CD8-positive, alpha-beta memory T cell (primary cell): ENCODE measurements at regions not wholly inside any gene's neighbourhood (a gene's known extent, or its start where the extent isn't known, plus 50 kb on each side); places are given as distances from the start of the nearest gene placed in this dataset.
A peak's percentile ranks its signal among the peaks of the same experiment; 100 is the strongest.
"Not testable (repeated sequence)": the region's sequence is repeated elsewhere in the genome, so short reads cannot be mapped to it uniquely, and the experiment has no call there.

Experiments used
- CTCF ChIA-PET: fragments of 350-600 bp; sonication (Branson Sonifier 250); formaldehyde crosslinking; loops from one replicate; lab custom pipeline; 2021; ENCODE audit warnings: antibody characterized with exemption; lab: Charles Lee
- POLR2A ChIA-PET: fragments of 350-600 bp; sonication (Branson Sonifier 250); formaldehyde crosslinking; loops from one replicate; lab custom pipeline; 2021; ENCODE audit warnings: antibody characterized with exemption; lab: Charles Lee
- DNase-seq, 5 donors: peaks; one replicate each; pipeline versions ENCODE4 v3.0.0 to v3.0.0-alpha.2; 2020 to 2022; ENCODE audit warnings: mixed read lengths in 1 of 5
- H3K27ac ChIP-seq: one replicate; pipeline ENCODE4 v1.7.0; 2013; ENCODE audit warnings: low read depth, mild to moderate bottlenecking, low read length, moderate library complexity
- H3K27me3 ChIP-seq: 2 replicates; pipeline ENCODE4 v1.7.0; 2013; ENCODE audit warnings: low read length, mild to moderate bottlenecking; ENCODE audit not compliant: insufficient read depth, poor library complexity, severe bottlenecking
- H3K36me3 ChIP-seq: 2 replicates; pipeline ENCODE4 v1.7.0; 2013; ENCODE audit warnings: mild to moderate bottlenecking, low read length, moderate library complexity; ENCODE audit not compliant: insufficient read depth
- H3K4me1 ChIP-seq: 2 replicates; pipeline ENCODE4 v1.7.0; 2013; ENCODE audit warnings: mild to moderate bottlenecking, low read length, moderate library complexity; ENCODE audit not compliant: insufficient read depth
- H3K4me3 ChIP-seq: 2 replicates; pipeline ENCODE4 v1.7.0; 2013; ENCODE audit warnings: mild to moderate bottlenecking, low read length
- H3K9me3 ChIP-seq: 2 replicates; pipeline ENCODE4 v1.7.0; 2013; ENCODE audit warnings: mild to moderate bottlenecking, low read length
- H3K27ac Mint-ChIP-seq, 8 donors: one replicate each; pipeline ENCODE4 v1.8.0; 2020 to 2021; ENCODE audit warnings: mixed read lengths in 8 of 8, mild to moderate bottlenecking in 6 of 8, inconsistent platforms in 3 of 8, moderate library complexity in 3 of 8
- H3K27me3 Mint-ChIP-seq, 2 donors: one replicate each; pipeline ENCODE4 v1.8.0; 2020 to 2021; ENCODE audit warnings: mixed read lengths in 2 of 2, mild to moderate bottlenecking in 1 of 2, moderate library complexity in 1 of 2
- H3K36me3 Mint-ChIP-seq, 3 donors: one replicate each; pipeline ENCODE4 v1.8.0; 2020 to 2021; ENCODE audit warnings: mixed read lengths in 3 of 3, inconsistent platforms in 1 of 3, mild to moderate bottlenecking in 1 of 3
- H3K4me1 Mint-ChIP-seq, 3 donors: one replicate each; pipeline ENCODE4 v1.8.0; 2020 to 2021; ENCODE audit warnings: mixed read lengths in 3 of 3, inconsistent platforms in 1 of 3, mild to moderate bottlenecking in 1 of 3
- H3K4me3 Mint-ChIP-seq, 7 donors: one replicate each; pipeline ENCODE4 v1.8.0; 2020 to 2021; ENCODE audit warnings: mixed read lengths in 7 of 7, mild to moderate bottlenecking in 6 of 7, moderate library complexity in 4 of 7, inconsistent platforms in 2 of 7
- H3K9me3 Mint-ChIP-seq, 5 donors: one replicate each; pipeline ENCODE4 v1.8.0; 2020 to 2022; ENCODE audit warnings: mixed read lengths in 5 of 5, mild to moderate bottlenecking in 3 of 5, moderate library complexity in 2 of 5, inconsistent platforms in 1 of 5

DNA sequence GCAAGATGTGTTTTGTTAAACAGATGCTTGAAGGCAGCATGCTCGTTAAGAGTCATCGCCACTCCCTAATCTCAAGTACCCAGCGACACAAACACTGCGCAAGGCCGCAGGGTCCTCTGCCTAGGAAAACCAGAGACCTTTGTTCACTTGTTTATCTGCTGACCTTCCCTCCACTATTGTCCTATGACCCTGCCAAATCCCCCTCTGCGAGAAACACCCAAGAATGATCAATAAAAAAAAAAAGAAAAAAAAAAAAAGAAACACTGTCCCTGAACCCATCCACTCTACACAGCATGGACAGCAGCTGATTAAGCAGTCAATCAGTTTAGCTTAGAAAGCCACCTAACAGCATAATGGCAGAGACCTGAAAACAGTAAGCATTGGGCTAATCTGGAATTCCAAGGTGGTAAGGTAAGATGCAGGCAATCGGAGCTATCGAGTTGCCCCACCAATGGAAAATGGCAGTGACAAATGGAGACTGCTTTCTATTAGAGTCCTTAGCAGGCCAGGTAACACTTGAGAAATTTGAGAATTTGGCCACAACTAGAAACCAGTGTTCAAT, 89.9 kb upstream of the FOXN3 start:
- Mint-ChIP-seq H3K4me1 (peaks cover 65 to 80% (median 80%) of the 10 kb centered on the region in 3 donors), H3K27ac (peak overlapping the region in 4 of 8 donors; percentile 17 to 70 (median 40)), H3K36me3 (peaks cover 0 to 25% (median 0%) of the 10 kb centered on the region in 3 donors)
- H3K9me3 ChIP-seq, H3K27me3 Mint-ChIP-seq, H3K4me3 ChIP-seq, H3K27ac ChIP-seq, DNase-seq, POLR2A ChIA-PET, H3K9me3 Mint-ChIP-seq, H3K36me3 ChIP-seq, CTCF ChIA-PET, H3K27me3 ChIP-seq, H3K4me3 Mint-ChIP-seq: not testable (repeated sequence)
- H3K4me1 ChIP-seq = peaks cover 51% of the 10 kb centered on the region

DNA sequence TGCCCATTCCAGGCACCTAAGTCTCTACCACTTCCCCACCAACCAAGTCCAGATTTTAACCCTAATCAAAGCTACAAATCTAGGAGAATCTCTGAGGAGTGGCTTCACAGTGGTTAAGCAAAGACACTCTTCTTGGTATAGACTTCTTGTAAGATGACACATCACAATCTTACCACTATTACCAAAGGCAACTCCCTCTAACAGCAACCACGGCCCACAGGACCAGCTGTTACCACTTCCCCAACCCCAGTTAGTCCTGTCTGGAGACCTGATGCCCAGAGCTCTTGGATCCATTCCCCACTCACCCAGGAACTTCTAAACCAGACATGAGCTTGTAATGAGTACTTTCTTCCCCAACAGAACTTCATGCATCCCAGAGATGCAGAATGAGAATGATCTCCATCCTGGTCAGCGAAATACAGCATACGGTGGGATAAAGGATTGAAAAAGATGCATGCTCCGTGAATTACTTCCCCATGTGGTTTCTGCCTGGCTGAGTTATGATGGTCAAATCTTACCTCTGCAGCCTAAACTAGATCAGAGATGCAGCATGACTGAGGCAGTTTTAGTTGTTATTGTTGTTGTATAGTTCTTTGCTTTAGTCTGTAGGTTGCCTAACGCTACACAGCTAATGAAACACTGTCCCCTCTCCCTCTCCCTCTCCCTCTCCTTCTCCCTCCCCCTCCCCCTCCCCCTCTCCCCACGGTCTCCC, 87.7 kb upstream of the FOXN3 start:
- DNase-seq = no peak
- POLR2A ChIA-PET = no interaction called here
- no peaks in the 10 kb centered on the region for H3K9me3 ChIP-seq
- no peaks in the 10 kb centered on the region for H3K27me3 ChIP-seq
- H3K36me3 Mint-ChIP-seq = peaks cover 0 to 41% (median 6%) of the 10 kb centered on the region in 3 donors
- H3K27ac Mint-ChIP-seq = peak overlapping the region in 5 of 8 donors; percentile 26 to 88 (median 52)
- peaks cover 9% of the 10 kb centered on the region for H3K36me3 ChIP-seq
- CTCF ChIA-PET = interaction anchor here (1.1 to 1.8 kb wide), 2 partner anchors 10 to 216 kb away, joined by 3 to 6 read pairs; no protein-coding TSS in a partner anchor
- H3K4me3 ChIP-seq = no peak overlapping the region
- H3K27me3 Mint-ChIP-seq = no peaks in the 10 kb centered on the region
- peak overlapping the region in 3 of 7 donors; percentile 1 to 66 (median 20) for H3K4me3 Mint-ChIP-seq
- peaks cover 29% of the 10 kb centered on the region for H3K4me1 ChIP-seq
- H3K4me1 Mint-ChIP-seq = peaks cover 45 to 63% (median 58%) of the 10 kb centered on the region in 3 donors
- H3K27ac ChIP-seq = no peak overlapping the region
- H3K9me3 Mint-ChIP-seq = no peaks in the 10 kb centered on the region

DNA sequence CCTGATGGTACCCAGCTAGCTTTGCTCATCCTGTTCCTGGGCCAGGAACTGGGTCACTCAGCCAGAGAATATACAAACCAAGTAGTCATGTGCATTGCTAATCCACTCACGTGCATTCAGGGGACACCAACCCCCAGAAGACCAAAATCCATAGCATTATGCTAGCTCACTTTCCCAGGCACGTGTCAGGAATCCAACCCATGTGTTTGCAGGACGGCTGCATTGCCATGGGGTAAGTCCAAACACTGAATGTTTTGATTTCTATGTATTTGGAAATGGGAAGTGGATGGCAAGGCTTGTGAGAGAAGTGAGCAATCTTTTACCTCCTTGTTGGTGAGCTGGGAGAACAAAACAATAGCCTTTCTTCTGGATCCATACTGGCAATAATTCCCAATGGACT, 87.1 kb upstream of the FOXN3 start:
- no peaks in the 10 kb centered on the region for H3K27me3 ChIP-seq
- H3K36me3 ChIP-seq = peaks cover 9% of the 10 kb centered on the region
- peaks cover 0 to 42% (median 6%) of the 10 kb centered on the region in 3 donors for H3K36me3 Mint-ChIP-seq
- no peaks in the 10 kb centered on the region for H3K9me3 Mint-ChIP-seq
- no peak overlapping the region for H3K4me3 ChIP-seq
- H3K4me3 Mint-ChIP-seq = no peak overlapping the region
- ChIA-PET CTCF (interaction anchor here (1.8 kb wide), 1 partner anchor 10 kb away, joined by 6 read pairs; no protein-coding TSS in a partner anchor), POLR2A (no interaction called here)
- no peak for DNase-seq
- H3K9me3 ChIP-seq = no peaks in the 10 kb centered on the region
- H3K27me3 Mint-ChIP-seq = no peaks in the 10 kb centered on the region
- peaks cover 25% of the 10 kb centered on the region for H3K4me1 ChIP-seq
- no peak overlapping the region for H3K27ac ChIP-seq
- peak overlapping the region in 6 of 8 donors; percentile 40 to 88 (median 70) for H3K27ac Mint-ChIP-seq
- H3K4me1 Mint-ChIP-seq = peaks cover 39 to 56% (median 51%) of the 10 kb centered on the region in 3 donors

DNA sequence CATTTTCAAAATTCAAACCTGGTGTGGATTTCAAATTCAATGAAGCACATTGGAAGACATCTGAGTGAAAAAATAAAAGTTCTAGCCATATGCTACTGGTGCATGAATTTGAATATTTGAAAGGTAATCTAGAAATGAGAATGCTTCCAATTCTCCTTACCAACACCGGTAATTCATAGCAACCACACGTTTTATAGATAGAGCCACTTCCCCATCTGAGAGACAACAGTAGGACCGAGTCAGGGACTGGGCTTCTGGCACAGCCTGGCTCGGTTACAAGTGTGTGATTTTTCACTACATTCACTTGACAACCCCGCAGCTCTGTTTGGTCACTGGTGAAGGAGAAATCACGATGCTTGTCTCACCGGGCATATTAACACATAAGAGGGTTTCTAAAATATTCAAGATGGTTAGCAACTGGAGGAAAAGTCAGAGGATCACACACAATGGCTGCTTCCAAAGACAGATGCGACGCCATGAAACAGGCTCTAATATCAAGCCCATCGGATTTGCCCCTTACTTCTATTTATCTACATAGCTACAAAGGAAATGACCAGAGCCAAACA, 86.5 kb upstream of the FOXN3 start:
- H3K27ac Mint-ChIP-seq = peak overlapping the region in 5 of 8 donors; percentile 20 to 86 (median 65)

DNA sequence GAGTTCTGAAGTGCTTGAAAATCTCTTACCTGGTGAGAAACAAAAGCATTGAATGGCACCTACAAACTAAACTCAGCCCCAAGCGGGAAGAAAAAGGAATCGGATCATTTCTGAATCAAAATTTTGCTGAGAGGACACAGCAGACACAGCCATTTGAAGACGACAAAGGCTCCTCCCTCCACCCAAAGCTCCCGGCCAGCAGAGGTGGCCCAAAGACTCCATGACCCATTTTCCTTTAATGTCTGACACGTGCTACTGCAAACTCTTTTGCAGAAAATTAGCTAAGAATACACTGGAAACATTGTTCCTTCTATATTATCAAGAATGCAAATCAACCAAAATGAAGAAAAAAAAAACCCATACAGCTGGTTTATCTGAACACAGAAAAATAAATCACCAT, 85.9 kb upstream of the FOXN3 start:
- Mint-ChIP-seq H3K4me3 (no peak overlapping the region), H3K27ac (peak overlapping the region in 2 of 8 donors; percentile 22 to 82), H3K4me1 (peaks cover 30 to 45% (median 40%) of the 10 kb centered on the region in 3 donors), H3K27me3 (no peaks in the 10 kb centered on the region), H3K36me3 (peaks cover 0 to 40% (median 6%) of the 10 kb centered on the region in 3 donors), H3K9me3 (no peaks in the 10 kb centered on the region)
- no peak for DNase-seq
- Histone ChIP-seq H3K9me3 (no peaks in the 10 kb centered on the region), H3K27ac (no peak overlapping the region), H3K27me3 (no peaks in the 10 kb centered on the region), H3K4me3 (no peak overlapping the region), H3K4me1 (peaks cover 17% of the 10 kb centered on the region), H3K36me3 (peaks cover 9% of the 10 kb centered on the region)
- ChIA-PET CTCF (no interaction called here), POLR2A (no interaction called here)

More for the DNA sequence above, 86.5 kb upstream of the FOXN3 start:
- H3K27ac ChIP-seq = no peak overlapping the region
- no peaks in the 10 kb centered on the region for H3K27me3 ChIP-seq
- ChIA-PET POLR2A (no interaction called here), CTCF (interaction anchor here (1.8 kb wide), 1 partner anchor 9 kb away, joined by 6 read pairs; no protein-coding TSS in a partner anchor)
- H3K4me1 ChIP-seq = peaks cover 22% of the 10 kb centered on the region
- Mint-ChIP-seq H3K9me3 (no peaks in the 10 kb centered on the region), H3K4me3 (no peak overlapping the region), H3K36me3 (peaks cover 0 to 43% (median 6%) of the 10 kb centered on the region in 3 donors), H3K4me1 (peaks cover 35 to 51% (median 45%) of the 10 kb centered on the region in 3 donors), H3K27me3 (no peaks in the 10 kb centered on the region)
- H3K4me3 ChIP-seq = no peak overlapping the region
- H3K9me3 ChIP-seq = no peaks in the 10 kb centered on the region
- no peak for DNase-seq
- peaks cover 9% of the 10 kb centered on the region for H3K36me3 ChIP-seq

DNA sequence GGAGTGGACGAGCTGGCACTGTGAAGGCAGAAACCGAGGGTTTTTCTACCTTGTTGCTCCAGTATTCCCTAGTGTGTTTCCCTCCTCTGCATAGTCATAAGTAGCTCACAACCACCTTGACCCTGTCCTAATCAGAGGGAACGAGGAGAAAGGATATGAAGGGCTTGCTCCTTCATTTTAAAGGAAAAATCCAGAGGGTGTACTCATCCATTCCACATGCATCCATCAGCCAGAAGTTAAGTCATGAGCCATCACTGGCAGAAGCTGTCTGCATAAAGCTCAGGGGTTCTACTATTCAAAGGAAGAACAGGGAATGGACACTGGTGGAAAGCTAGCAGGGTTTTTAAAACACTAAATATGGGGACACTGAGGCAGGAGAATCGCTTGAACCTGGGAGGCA, 84.3 kb upstream of the FOXN3 start:
- CTCF ChIA-PET = no interaction called here

DNA sequence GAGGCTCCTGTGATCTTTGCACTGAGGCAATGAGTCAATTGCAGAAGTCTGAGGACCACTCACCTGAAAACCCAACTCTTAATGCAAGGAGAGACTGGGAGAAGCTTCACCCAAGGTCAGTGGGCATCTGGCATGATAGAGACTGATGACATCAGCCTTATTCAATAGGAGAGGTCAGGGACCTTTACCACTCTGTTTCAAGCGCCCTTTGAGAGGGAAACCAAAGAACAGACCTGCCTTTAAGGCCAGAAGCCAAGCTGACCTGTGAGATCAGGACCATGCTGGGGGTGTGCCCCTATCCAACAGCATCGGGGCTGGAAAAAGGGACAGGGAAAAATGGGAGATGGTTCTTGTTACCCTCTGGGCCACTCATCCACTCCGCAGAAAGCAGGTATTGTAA, 83.3 kb upstream of the FOXN3 start:
- Histone ChIP-seq H3K4me3 (no peak overlapping the region), H3K27me3 (no peaks in the 10 kb centered on the region), H3K9me3 (no peaks in the 10 kb centered on the region), H3K36me3 (peaks cover 9% of the 10 kb centered on the region), H3K27ac (no peak overlapping the region), H3K4me1 (peaks cover 10% of the 10 kb centered on the region)
- H3K36me3 Mint-ChIP-seq = peaks cover 0 to 40% (median 8%) of the 10 kb centered on the region in 3 donors
- ChIA-PET POLR2A (no interaction called here), CTCF (no interaction called here)
- no peak for DNase-seq
- no peaks in the 10 kb centered on the region for H3K9me3 Mint-ChIP-seq
- peaks cover 33 to 50% (median 46%) of the 10 kb centered on the region in 3 donors for H3K4me1 Mint-ChIP-seq
- H3K27ac Mint-ChIP-seq = peak overlapping the region in 1 of 8 donors; percentile 26
- H3K27me3 Mint-ChIP-seq = no peaks in the 10 kb centered on the region
- H3K4me3 Mint-ChIP-seq = no peak overlapping the region

More for the DNA sequence above, 84.3 kb upstream of the FOXN3 start:
- H3K9me3 Mint-ChIP-seq = no peaks in the 10 kb centered on the region
- no peak overlapping the region for H3K27ac Mint-ChIP-seq
- H3K36me3 ChIP-seq = peaks cover 9% of the 10 kb centered on the region
- no peaks in the 10 kb centered on the region for H3K27me3 ChIP-seq
- no peak for DNase-seq
- H3K27me3 Mint-ChIP-seq = no peaks in the 10 kb centered on the region
- no peak overlapping the region for H3K4me3 Mint-ChIP-seq
- no peak overlapping the region for H3K27ac ChIP-seq
- POLR2A ChIA-PET = no interaction called here
- H3K4me1 Mint-ChIP-seq = peaks cover 30 to 42% (median 35%) of the 10 kb centered on the region in 3 donors
- peaks cover 0 to 40% (median 8%) of the 10 kb centered on the region in 3 donors for H3K36me3 Mint-ChIP-seq
- H3K9me3 ChIP-seq = no peaks in the 10 kb centered on the region
- H3K4me1 ChIP-seq = peaks cover 10% of the 10 kb centered on the region
- no peak overlapping the region for H3K4me3 ChIP-seq

DNA sequence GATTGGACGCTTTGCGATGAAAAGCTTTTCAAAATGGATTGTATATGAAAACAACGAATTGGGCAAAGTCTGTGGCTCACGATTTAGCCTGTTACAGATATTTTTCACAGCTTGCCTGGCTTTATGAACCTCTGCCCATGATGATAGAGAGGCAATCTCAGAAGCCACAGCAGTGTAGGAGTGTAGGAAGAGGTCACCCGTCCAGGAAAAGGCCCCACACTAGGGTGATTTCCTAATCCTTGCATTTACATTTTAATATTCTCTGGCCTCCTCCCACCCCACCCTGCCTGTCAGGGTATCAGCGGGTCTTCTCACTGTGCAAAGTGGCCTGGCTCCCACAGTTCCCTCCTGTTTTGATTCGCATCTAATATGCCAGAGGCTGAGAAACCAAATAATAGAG, 81.8 kb upstream of the FOXN3 start:
- peaks cover 0 to 28% (median 8%) of the 10 kb centered on the region in 3 donors for H3K36me3 Mint-ChIP-seq
- ChIA-PET CTCF (no interaction called here), POLR2A (no interaction called here)
- no peaks in the 10 kb centered on the region for H3K4me1 ChIP-seq
- no peaks in the 10 kb centered on the region for H3K9me3 Mint-ChIP-seq
- H3K27me3 ChIP-seq = no peaks in the 10 kb centered on the region
- no peak overlapping the region for H3K4me3 ChIP-seq
- H3K36me3 ChIP-seq = peaks cover 9% of the 10 kb centered on the region
- no peak overlapping the region for H3K27ac Mint-ChIP-seq
- H3K27ac ChIP-seq = no peak overlapping the region
- DNase-seq = no peak
- peak overlapping the region in 1 of 7 donors; percentile 32 for H3K4me3 Mint-ChIP-seq
- no peaks in the 10 kb centered on the region for H3K27me3 Mint-ChIP-seq
- H3K9me3 ChIP-seq = no peaks in the 10 kb centered on the region
- peaks cover 25 to 51% (median 46%) of the 10 kb centered on the region in 3 donors for H3K4me1 Mint-ChIP-seq
